MM.1S (cell line): ENCODE measurements at regions not wholly inside any gene's neighbourhood (a gene's known extent, or its start where the extent isn't known, plus 50 kb on each side); places are given as distances from the start of the nearest gene placed in this dataset.

ENCODE experiments used
- DNase-seq: peaks from one replicate; pipeline ENCODE4 v3.0.0-alpha.2; 2015
- H2AFZ ChIP-seq: fragments of 300-600 bp; sonication (generic); 2 replicates; pipeline ENCODE4 v1.6.0; 2016; ENCODE audit warnings: antibody characterized with exemption, low read length
- H3F3A ChIP-seq: fragments of 300-600 bp; sonication (generic); 2 replicates; pipeline ENCODE4 v1.6.1; 2016; ENCODE audit warnings: mild to moderate bottlenecking, antibody characterized with exemption, low read length, moderate library complexity, mixed read lengths; ENCODE audit not compliant: insufficient read depth
- H3K27ac ChIP-seq: fragments of 300-600 bp; sonication (generic); 2 replicates; pipeline ENCODE4 v1.5.1; 2016; ENCODE audit warnings: mild to moderate bottlenecking, low read length
- H3K27me3 ChIP-seq: fragments of 300-600 bp; sonication (generic); replicated peaks from 2 replicates; pipeline ENCODE4 v1.6.0; 2016; ENCODE audit warnings: low read length; ENCODE audit not compliant: insufficient read depth
- H3K36me3 ChIP-seq: fragments of 300-600 bp; sonication (generic); replicated peaks from 2 replicates; pipeline ENCODE4 v1.6.1; 2016; ENCODE audit warnings: mild to moderate bottlenecking, low read length, mixed read lengths; ENCODE audit not compliant: insufficient read depth
- H3K4me1 ChIP-seq: fragments of 300-600 bp; sonication (generic); 2 replicates; pipeline ENCODE4 v1.6.1; 2016; ENCODE audit warnings: low read length, mixed read lengths
- H3K4me2 ChIP-seq: fragments of 300-600 bp; sonication (generic); 2 replicates; pipeline ENCODE4 v1.6.0; 2016; ENCODE audit warnings: low read depth, low read length
- H3K4me3 ChIP-seq: fragments of 300-600 bp; sonication (generic); 2 replicates; pipeline ENCODE4 v1.5.1; 2016; ENCODE audit warnings: low read length, mixed read lengths
- H3K79me2 ChIP-seq: fragments of 300-600 bp; sonication (generic); 2 replicates; pipeline ENCODE4 v1.6.1; 2016; ENCODE audit warnings: mixed run types, low read length, mixed read lengths
- H3K9ac ChIP-seq: fragments of 300-600 bp; sonication (generic); 2 replicates; pipeline ENCODE4 v1.6.1; 2016; ENCODE audit warnings: low read length, mixed read lengths
- H3K9me2 ChIP-seq: fragments of 300-600 bp; sonication (generic); replicated peaks from 2 replicates; pipeline ENCODE4 v1.6.1; 2016; ENCODE audit warnings: mild to moderate bottlenecking, low read length, mixed read lengths; ENCODE audit not compliant: insufficient read depth
- H3K9me3 ChIP-seq: fragments of 300-600 bp; sonication (generic); replicated peaks from 2 replicates; pipeline ENCODE4 v1.6.1; 2016; ENCODE audit warnings: mild to moderate bottlenecking, low read length, mixed read lengths; ENCODE audit not compliant: insufficient read depth
- H4K20me1 ChIP-seq: fragments of 300-600 bp; sonication (generic); 2 replicates; pipeline ENCODE4 v1.6.1; 2016; ENCODE audit warnings: mild to moderate bottlenecking, low read length, moderate library complexity, mixed read lengths; ENCODE audit not compliant: insufficient read depth
- EZH2 ChIP-seq: fragments of 300-600 bp; sonication (generic); optimal IDR thresholded peaks from 2 replicates; pipeline ENCODE3; 2017; ENCODE audit warnings: low read depth, mild to moderate bottlenecking, antibody characterized with exemption, low read length, mixed read lengths
- EZH2phosphoT487 ChIP-seq: fragments of 300-600 bp; sonication (generic); IDR thresholded peaks from 2 replicates; pipeline ENCODE4 v1.6.1; 2018; ENCODE audit warnings: antibody characterized with exemption, low read length
- TF ChIP-seq, protein P1 (sequence below): fragments of 300-600 bp; sonication (generic); IDR thresholded peaks from 2 replicates; pipeline ENCODE4 v1.5.1; 2016; ENCODE audit warnings: antibody characterized with exemption, low read length, mixed read lengths

DNA sequence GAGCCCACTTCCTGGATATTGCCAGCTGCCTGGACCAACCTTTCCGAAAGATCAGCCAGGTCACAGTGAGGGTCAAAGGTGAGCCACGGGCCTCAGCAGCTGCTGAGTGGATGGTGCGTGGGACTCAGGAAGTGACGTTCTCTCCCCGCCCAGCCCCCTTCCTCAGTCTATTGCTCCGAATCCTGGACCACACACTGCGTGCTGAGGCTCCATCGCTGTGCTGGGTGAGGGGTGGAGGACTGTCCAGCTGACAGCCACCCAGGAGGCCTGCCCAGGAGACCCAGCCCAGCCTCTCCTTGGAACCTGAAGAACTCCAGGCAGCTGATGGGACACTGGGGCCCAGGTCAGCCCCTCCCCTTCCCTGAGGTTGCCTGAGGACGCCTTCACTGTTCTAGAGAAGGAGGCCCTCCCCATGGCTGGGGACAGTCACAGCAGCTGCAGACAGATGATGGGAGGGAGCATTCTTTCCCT, 94.4 kb upstream of the CD93 start:
- Histone ChIP-seq H3K4me3 (no peak overlapping the region), H3K27me3 (no peaks in the 10 kb centered on the region), H3K9ac (no peak overlapping the region), H3K4me2 (no peak overlapping the region), H4K20me1 (no peaks in the 10 kb centered on the region), H3F3A (no peaks in the 10 kb centered on the region), H3K27ac (no peak overlapping the region), H3K9me2 (no peaks in the 10 kb centered on the region), H3K4me1 (no peaks in the 10 kb centered on the region), H3K36me3 (no peaks in the 10 kb centered on the region), H2AFZ (no peak overlapping the region), H3K79me2 (no peaks in the 10 kb centered on the region), H3K9me3 (no peaks in the 10 kb centered on the region)
- no peak for DNase-seq
- TF ChIP-seq EZH2phosphoT487: no peak
- TF ChIP-seq EZH2: no peak
- TF ChIP-seq, protein P1, sequence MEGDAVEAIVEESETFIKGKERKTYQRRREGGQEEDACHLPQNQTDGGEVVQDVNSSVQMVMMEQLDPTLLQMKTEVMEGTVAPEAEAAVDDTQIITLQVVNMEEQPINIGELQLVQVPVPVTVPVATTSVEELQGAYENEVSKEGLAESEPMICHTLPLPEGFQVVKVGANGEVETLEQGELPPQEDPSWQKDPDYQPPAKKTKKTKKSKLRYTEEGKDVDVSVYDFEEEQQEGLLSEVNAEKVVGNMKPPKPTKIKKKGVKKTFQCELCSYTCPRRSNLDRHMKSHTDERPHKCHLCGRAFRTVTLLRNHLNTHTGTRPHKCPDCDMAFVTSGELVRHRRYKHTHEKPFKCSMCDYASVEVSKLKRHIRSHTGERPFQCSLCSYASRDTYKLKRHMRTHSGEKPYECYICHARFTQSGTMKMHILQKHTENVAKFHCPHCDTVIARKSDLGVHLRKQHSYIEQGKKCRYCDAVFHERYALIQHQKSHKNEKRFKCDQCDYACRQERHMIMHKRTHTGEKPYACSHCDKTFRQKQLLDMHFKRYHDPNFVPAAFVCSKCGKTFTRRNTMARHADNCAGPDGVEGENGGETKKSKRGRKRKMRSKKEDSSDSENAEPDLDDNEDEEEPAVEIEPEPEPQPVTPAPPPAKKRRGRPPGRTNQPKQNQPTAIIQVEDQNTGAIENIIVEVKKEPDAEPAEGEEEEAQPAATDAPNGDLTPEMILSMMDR: no peak

DNA sequence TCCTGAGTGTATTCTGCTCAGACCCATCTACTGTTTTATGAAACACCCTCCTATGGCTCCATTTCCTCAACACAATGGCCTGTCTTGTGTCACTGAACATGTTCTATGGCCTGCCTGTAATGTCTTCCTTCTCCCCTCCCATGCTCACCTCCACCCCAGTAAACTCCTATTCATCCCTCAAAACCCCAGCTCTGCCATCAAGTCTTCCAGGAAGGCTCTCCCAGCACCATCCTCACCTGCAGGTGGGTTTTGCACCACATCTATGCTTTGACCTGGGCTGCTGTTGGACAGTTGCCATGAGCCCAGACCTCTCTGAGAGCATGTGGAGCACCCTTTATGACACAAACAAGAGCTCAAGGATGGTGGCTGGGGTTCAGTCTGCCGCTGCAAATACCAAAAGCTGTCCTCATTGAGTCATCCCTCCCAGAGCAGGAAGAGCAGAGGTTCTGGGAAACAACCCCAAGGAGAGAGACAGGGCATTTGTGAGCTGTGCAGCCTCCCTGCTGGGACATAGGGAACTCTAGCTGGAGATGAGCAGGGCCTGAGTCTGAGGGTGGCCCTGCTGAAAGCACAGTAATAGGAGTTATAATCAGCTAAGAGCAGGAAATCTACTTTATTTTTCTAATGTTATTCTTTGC, 93.8 kb upstream of the CD93 start:
- H3K9me2 ChIP-seq: no peaks in the 10 kb centered on the region
- no peaks in the 10 kb centered on the region for H3K36me3 ChIP-seq
- H3K27me3 ChIP-seq: no peaks in the 10 kb centered on the region
- no peaks in the 10 kb centered on the region for H3K4me1 ChIP-seq
- H2AFZ ChIP-seq: no peak overlapping the region
- no peaks in the 10 kb centered on the region for H3F3A ChIP-seq
- H3K79me2 ChIP-seq: no peaks in the 10 kb centered on the region
- DNase-seq: no peak
- H3K9me3 ChIP-seq: no peaks in the 10 kb centered on the region
- H4K20me1 ChIP-seq: no peaks in the 10 kb centered on the region
- no peak overlapping the region for H3K27ac ChIP-seq
- no peak overlapping the region for H3K4me2 ChIP-seq
- H3K4me3 ChIP-seq: no peak overlapping the region
- H3K9ac ChIP-seq: no peak overlapping the region
- TF ChIP-seq, protein P1: no peak
- TF ChIP-seq EZH2phosphoT487 (no peak), EZH2 (no peak)

DNA sequence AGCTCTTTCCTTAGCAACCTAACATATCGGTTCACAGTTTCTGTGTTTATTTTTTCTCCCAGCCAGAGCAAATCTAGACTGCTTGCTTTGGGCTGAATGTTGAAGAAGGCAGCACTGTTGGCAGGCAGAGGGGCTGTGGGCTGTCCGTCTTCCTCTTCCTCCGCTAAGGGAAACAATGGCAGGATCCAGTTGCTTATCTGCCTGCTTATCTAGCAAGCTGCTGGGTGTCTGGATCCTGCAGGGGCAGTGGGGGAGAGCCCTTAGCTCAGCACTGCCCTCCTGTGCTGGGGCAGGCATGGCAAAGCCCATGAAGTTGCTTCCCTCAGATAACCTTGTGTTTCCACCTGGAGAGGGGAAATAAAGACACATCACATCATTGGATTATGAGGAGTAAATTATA, 92.7 kb upstream of the CD93 start:
- Histone ChIP-seq H3K4me1 (no peaks in the 10 kb centered on the region), H3K27me3 (no peaks in the 10 kb centered on the region), H3F3A (no peaks in the 10 kb centered on the region), H3K4me3 (no peak overlapping the region), H3K9me2 (no peaks in the 10 kb centered on the region), H2AFZ (no peak overlapping the region), H3K9me3 (no peaks in the 10 kb centered on the region), H4K20me1 (no peaks in the 10 kb centered on the region), H3K9ac (no peak overlapping the region), H3K36me3 (no peaks in the 10 kb centered on the region), H3K27ac (no peak overlapping the region), H3K79me2 (no peaks in the 10 kb centered on the region), H3K4me2 (no peak overlapping the region)
- no peak for DNase-seq
- TF ChIP-seq EZH2phosphoT487 (no peak), EZH2 (no peak)
- TF ChIP-seq, protein P1: no peak
